BJ (cell line): ENCODE measurements at regions not wholly inside any gene's neighbourhood (a gene's known extent, or its start where the extent isn't known, plus 50 kb on each side); places are given as distances from the start of the nearest gene placed in this dataset.

Experiments used
- CTCF ChIA-PET: fragments of 350-600 bp; formaldehyde crosslinking; extraction: SDS; loops from one replicate; lab custom pipeline; 2021; ENCODE audit warnings: antibody characterized with exemption, inconsistent platforms; lab: Yijun Ruan, JAX
- POLR2A ChIA-PET: fragments of 300-600 bp; sonication (Branson Sonifier 250); formaldehyde crosslinking; extraction: SDS; loops from one replicate; lab custom pipeline; 2021; ENCODE audit warnings: antibody characterized with exemption; lab: Charles Lee
- DNase-seq: peaks from one replicate; pipeline ENCODE4 v3.0.0-alpha.2; 2011; ENCODE audit warnings: low read depth
- H3K27me3 ChIP-seq: 2 replicates; pipeline ENCODE4 v1.6.0; 2011; ENCODE audit warnings: low read length; ENCODE audit not compliant: control insufficient read depth, insufficient read depth
- H3K36me3 ChIP-seq: 2 replicates; pipeline ENCODE4 v1.5.1; 2011; ENCODE audit warnings: low read length; ENCODE audit not compliant: control insufficient read depth, insufficient read depth
- H3K4me3 ChIP-seq: 2 replicates; pipeline ENCODE4 v1.5.1; 2011; ENCODE audit warnings: low read depth, mild to moderate bottlenecking, control low read depth, low read length
- CTCF ChIP-seq: IDR thresholded peaks from 2 replicates; pipeline ENCODE4 v1.5.1; 2011; ENCODE audit warnings: low read depth, mild to moderate bottlenecking, control low read depth, inconsistent platforms, low read length, moderate library complexity; ENCODE audit not compliant: insufficient read depth

GRCh38 chr16:62652441-62653120 is 616.3 kb upstream of the CDH8 start:
- ChIA-PET POLR2A (no interaction called here), CTCF (no interaction called here)
- no peak for DNase-seq
- Histone ChIP-seq H3K4me3 (no peak overlapping the region), H3K36me3 (no peaks in the 10 kb centered on the region), H3K27me3 (no peaks in the 10 kb centered on the region)
- TF ChIP-seq CTCF: no peak

DNA sequence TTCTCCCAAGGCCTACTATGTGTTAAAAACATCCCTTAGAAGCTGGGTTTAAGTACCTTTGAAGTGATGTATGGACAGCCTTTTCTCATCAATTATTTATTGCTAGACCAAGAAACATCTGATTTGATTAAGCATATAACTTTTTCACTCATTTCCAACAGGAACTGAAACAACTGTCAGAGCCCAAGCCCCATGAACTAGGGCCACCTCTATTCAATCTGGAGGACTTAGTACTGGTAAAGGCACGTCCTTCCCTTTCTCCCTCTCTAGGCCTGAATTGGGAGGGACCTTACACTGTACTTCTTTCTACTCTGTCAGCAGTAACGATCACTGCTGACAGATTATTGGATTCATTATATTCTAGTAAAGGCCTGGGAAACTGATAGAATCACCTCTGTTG is 612.0 kb upstream of the CDH8 start:
- no peak for DNase-seq
- ChIA-PET POLR2A (no interaction called here), CTCF (no interaction called here)
- H3K36me3 ChIP-seq: no peaks in the 10 kb centered on the region
- H3K4me3 ChIP-seq: no peak overlapping the region
- no peak for TF ChIP-seq CTCF
- no peaks in the 10 kb centered on the region for H3K27me3 ChIP-seq

DNA sequence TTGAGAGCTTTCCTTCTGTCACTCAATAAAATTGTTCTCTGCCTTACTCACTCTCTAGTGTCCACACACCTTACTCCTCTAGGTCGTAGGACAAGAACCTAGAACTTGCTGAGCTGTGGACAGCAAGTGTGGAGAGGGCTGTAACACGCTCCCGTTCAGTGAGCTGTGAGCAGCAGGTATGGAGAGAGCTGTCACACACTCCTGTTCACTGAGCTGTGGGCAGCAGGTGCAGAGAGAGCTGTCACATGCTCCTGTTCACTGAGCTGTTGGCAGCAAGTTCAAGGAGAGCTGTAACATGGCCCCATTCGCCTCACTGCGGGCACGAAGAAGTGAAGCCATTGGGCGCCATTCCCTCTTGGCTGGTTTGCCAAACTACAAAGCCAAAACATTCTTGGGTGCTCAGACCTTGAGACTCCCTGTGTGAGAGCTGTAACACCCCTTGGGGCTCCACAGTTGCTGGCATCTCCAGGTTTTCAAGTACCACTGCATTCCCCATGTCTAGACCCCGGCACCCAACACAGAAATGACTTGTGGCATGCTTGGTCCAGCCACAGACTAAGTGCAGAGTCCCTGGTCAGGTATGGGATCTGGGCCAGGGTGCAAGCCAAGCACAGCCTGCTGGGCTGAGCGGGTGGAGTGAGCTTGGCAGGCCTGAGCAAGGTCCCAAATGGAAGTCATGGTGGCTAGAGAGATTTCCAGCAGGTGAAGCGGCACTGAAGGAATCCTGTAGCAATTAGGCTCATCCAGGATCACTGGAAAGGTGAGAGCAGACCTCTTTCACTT is 608.0 kb upstream of the CDH8 start:
- Histone ChIP-seq H3K27me3 (no peaks in the 10 kb centered on the region), H3K4me3 (no peak overlapping the region), H3K36me3 (no peaks in the 10 kb centered on the region)
- POLR2A ChIA-PET: no interaction called here
- TF ChIP-seq CTCF: no peak
- CTCF ChIA-PET: no interaction called here
- DNase-seq: no peak

GRCh38 chr16:62642677-62643076 is 606.4 kb upstream of the CDH8 start:
- Histone ChIP-seq H3K4me3 (no peak overlapping the region), H3K36me3 (no peaks in the 10 kb centered on the region), H3K27me3 (no peaks in the 10 kb centered on the region)
- ChIA-PET POLR2A (no interaction called here), CTCF (interaction anchor here (0.6 kb wide), 1 partner anchor 12 kb away, joined by 3 read pairs; no protein-coding TSS in a partner anchor)
- no peak for TF ChIP-seq CTCF
- DNase-seq: no peak

- Histone ChIP-seq H3K4me3 (no peak overlapping the region), H3K36me3 (no peaks in the 10 kb centered on the region), H3K27me3 (no peaks in the 10 kb centered on the region)
- POLR2A ChIA-PET: no interaction called here
- CTCF ChIA-PET: no interaction called here
- DNase-seq: no peak
- TF ChIP-seq CTCF: no peak
Observed at GRCh38 chr16:62639890-62640289, 603.7 kb upstream of the CDH8 start.
